NCI-H2171 treated with DMSO at 0.1 percent for 48 hours (cell line): ENCODE measurements at regions not wholly inside any gene's neighbourhood (a gene's known extent, or its start where the extent isn't known, plus 50 kb on each side); places are given as distances from the start of the nearest gene placed in this dataset.
A peak's percentile ranks its signal among the peaks of the same experiment; 100 is the strongest.

Source experiments
- DNase-seq: peaks from one replicate; lab custom pipeline; 2025; lab: John Stamatoyannopoulos, UW

- no peak for DNase-seq
Observed at GRCh38 chr4:129167640-129168260, 71.8 kb downstream of the C4orf33 start.

- no peak for DNase-seq
Observed at GRCh38 chr4:129172181-129172580, 76.2 kb downstream of the C4orf33 start.

- DNase-seq, result no peak
Observed at GRCh38 chr4:129176864-129177263, 80.9 kb downstream of the C4orf33 start.

DNA sequence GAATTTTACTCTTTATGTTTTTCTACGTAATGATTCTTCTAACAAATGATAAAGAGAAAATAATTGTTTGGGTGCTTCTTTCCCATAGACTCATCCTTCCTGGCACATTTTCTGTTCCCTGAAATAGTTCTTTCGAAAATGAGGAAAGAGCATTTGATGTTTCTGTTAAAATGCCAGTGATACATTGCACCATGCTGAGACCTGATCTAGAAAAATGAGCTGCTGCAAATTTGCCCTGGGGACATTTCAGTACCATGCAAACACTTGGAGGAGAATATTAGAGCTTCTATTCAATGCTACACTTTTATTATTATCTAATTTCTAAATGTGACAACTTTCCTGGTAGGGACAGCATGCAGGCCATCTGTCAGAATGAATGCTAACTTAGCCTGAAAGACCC, 83.3 kb downstream of the C4orf33 start:
- DNase-seq, result no peak

DNA sequence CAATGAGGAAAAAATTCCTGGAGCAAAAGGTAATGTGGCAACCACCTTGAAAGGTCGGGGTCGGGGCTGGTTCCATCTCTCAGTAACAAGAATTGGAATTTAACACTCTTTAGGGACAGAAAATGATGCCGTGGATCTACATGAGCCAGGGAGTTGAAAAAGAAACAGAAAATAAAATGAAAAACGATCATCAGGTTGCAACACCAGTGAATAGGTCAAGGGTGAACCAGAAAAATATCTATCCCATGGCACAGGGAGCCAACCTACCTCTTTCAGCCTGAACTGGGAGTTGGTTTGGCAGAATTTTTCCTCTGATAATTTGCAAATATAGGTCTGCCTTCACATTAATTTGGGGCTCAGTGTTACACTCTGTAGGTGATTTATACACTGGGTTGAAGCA, 93.7 kb downstream of the C4orf33 start:
- DNase-seq, result no peak

DNA sequence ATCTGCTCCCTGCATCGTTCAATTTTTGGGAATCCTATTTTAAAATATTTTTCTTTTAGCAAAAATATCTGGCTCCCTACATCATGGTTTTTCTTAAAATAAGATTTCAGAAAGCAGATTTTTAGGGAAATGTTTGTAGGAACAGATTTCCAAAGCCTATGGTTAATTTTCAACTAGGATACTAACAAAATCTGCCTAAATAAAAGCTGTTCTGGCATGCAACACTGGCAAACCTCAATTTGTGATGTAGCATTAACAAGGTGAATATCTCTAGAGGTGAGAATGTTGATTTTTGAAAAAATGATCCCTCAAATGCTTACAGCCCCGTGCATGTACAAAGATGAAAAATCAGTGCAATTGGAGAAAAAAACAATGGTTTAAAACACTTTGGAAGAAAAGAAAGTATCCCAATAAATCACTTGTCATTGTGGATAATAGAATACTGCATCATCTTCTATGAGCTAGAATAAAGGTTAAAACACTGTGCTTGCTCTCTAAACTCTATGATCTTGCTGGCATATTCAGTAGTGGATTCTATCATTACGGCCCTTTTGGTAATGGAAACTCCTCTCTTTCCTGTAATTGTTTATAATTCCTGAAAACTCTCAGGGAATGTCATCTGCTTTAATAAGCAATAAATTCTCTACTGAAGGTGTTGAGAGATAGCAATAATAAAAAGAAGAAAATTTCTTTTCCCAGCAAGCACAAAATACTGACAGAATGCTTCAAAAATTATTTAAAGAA, 97.6 kb downstream of the C4orf33 start:
- no peak for DNase-seq

DNA sequence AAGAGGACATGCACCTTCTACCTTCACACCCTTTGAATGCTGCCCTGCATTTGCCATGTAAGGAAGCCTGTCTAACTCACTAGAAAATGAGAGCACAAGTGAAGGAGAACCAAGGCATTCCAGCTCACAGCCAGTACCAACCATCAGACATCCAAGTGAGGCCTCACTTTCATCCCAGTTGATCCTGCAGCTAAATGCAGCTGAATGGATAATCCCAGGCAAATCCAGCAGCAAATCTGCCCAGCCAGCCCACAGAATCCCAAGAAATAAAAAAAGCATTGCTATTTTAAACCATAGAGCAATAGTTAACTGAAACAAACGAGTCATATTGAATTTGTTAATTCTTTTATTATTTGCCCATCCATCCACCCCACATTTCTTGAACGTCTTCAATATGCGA, 112.5 kb downstream of the C4orf33 start:
- no peak for DNase-seq

GRCh38 chr4:129213692-129214091, 117.7 kb downstream of the C4orf33 start:
- DNase-seq, result no peak

- DNase-seq, result peak; percentile 3
Observed at GRCh38 chr4:129218360-129218759, 122.4 kb downstream of the C4orf33 start.

DNA sequence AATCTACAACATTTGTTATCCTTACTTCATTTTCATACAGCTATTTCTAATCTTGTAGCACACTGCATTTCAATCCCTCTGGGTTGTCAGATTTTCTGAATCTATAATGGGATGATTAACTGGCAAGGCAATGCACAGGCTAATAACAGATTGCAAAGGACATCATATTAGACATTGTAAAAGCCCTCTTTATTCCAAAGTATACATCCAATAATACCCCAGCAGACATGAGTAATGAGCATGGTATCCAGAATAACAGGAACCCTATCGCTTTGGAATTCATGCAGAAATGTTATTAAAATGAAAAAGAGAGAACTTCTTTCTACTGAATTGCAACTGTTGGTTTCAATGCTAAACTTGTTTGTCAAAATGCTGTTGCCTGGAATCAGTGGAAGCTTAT, 122.9 kb downstream of the C4orf33 start:
- no peak for DNase-seq

DNA sequence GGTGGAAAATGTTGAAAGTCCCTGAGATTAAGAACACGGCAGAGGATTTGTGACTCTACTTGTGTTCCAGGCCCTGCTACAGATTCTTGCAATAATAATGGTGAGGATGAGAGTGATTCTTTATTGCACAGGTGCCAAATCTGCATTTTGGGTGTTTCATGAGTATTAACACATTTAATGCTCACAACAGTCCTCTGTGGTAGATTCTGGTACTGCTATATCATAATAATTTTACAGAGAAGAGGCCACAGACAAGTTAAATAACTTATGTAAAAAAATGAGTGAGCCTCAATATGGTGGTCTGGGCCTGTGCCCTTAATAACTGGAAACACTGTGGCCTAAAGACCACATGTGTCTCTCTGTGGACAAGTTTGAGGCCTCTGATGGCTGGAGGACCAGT, 124.3 kb downstream of the C4orf33 start:
- no peak for DNase-seq

GRCh38 chr4:129223945-129224344, 128.0 kb downstream of the C4orf33 start:
- DNase-seq, result no peak

- DNase-seq, result no peak
Observed at GRCh38 chr4:129230846-129231245, 134.9 kb downstream of the C4orf33 start.

- DNase-seq, result no peak
Observed at GRCh38 chr4:129231945-129232588, 136.1 kb downstream of the C4orf33 start.

DNA sequence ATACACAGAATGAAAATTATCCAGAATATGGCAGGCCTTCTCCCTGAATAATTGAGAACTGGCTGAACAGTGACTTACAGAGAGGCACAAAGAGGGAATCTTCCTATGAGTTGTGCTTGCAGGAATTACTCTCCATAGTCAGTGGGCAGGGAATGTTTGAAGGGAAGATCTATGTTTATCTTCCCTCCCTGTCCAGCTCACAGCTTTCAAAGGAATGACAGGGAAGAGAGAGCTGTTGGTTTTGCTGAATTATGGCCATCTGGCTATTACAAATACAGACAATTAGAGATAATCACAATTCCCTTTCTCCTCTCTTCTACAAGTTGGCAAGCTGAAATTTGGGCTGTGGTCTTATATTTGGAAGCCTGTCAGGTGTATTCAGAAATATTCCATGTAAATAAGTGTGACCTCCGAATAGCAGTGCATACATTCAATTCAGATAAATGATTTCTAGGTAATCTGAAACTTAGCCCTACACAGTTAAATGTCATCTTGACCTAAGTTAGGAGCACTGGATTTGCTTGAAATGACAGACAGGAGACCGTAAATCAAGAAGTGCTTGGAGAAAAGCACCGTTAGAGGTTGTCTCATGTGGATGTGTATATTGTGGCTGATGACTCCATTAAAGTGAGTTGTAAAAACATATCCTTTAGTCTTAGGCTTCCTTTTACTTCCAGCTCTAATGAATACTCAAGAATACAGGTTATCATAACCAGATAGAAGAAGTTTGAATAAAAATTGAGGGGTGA, 136.8 kb downstream of the C4orf33 start:
- DNase-seq, result no peak

- DNase-seq, result no peak
Observed at GRCh38 chr4:129233691-129234090, 137.7 kb downstream of the C4orf33 start.

DNA sequence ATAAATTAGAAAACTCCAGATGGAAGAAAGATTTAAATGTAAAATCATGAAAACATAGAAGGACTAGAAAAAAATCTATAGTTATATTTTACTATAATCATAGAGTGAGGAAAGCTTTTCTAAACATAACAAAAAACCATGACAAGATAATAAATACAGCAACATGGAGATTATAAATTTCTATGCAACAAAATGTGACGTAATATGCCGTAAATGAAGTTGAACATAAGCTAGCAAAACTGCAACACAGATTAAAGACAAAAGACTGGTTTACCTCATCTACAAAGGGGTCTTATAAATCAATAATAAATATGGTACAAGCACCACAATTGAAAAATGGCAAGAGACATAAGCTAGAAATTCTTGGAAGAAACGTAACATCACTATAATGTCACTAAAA, 140.4 kb downstream of the C4orf33 start:
- no peak for DNase-seq

DNA sequence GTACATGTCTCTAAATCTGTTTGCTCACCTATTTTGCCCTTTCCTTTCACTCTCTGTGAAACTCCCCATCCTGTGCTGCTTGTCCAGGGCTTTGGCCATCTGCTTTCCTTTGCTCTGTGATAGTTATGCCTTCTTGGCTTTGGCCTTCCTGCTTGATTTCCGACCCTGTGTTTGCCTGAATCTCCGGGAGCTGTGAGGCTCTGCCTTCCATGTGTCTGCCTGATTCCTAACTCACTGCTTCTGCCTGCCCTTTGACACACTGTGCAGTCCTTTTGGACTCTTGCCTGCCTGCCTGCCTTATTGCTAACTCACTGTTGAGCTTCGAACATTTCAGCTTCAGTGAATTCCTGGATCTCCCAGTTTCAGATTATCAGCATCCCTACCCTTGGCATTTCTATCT, 143.1 kb downstream of the C4orf33 start:
- no peak for DNase-seq

GRCh38 chr4:129240816-129241215, 144.9 kb downstream of the C4orf33 start:
- DNase-seq, result peak; percentile 62

GRCh38 chr4:129246145-129246544, 150.2 kb downstream of the C4orf33 start:
- no peak for DNase-seq

GRCh38 chr4:129246910-129247461, 151.0 kb downstream of the C4orf33 start:
- DNase-seq, result no peak

DNA sequence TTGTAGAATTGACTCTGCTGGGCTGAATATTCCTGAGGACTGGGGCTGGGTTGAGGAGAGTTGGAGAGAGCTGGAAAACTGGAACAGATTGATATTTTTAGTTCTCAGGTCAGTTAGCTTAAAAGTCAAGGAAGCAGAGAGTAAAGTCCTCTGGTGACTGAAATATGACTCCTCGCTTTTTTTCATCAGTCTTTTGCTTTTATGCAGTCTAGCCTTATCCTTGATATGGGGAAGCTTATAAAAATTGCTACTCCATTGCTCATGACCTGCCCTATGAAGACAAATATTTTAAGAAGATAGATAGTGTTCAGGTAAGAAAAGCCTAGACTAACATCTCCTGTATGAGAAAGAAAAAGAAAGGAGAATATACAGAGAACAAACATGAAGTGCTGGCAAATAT, 152.7 kb downstream of the C4orf33 start:
- DNase-seq, result peak; percentile 9
